ENCODE measurements at regions not wholly inside any gene's neighbourhood (a gene's known extent, or its start where the extent isn't known, plus 50 kb on each side); places are given as distances from the start of the nearest gene placed in this dataset.
"Not testable (repeated sequence)": the region's sequence is repeated elsewhere in the genome, so short reads cannot be mapped to it uniquely, and the experiment has no call there.

DNA sequence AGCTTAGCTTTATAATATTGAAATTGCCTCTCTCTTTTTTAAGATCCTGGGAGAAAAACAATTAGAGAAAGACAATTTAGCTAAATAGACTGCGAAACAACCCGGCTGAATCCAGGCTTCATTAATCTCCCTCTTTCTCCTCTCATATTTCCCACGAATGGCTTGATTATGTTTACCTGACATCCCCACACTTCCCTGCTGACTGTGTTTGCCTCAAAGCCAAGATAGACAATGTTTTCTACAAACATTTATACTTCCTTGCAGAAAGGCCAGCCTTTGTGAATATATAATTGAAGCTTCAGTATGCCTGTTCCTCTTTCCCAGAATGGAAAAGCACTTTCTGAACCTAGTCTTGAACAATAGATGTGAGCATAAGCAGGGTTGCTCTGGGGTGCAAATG is 566.8 kb downstream of the PDHA2 start:
- TF ChIP-seq ZFX (IDR thresholded peaks at IDR 0.05), result no peak
- TF ChIP-seq, protein P1, sequence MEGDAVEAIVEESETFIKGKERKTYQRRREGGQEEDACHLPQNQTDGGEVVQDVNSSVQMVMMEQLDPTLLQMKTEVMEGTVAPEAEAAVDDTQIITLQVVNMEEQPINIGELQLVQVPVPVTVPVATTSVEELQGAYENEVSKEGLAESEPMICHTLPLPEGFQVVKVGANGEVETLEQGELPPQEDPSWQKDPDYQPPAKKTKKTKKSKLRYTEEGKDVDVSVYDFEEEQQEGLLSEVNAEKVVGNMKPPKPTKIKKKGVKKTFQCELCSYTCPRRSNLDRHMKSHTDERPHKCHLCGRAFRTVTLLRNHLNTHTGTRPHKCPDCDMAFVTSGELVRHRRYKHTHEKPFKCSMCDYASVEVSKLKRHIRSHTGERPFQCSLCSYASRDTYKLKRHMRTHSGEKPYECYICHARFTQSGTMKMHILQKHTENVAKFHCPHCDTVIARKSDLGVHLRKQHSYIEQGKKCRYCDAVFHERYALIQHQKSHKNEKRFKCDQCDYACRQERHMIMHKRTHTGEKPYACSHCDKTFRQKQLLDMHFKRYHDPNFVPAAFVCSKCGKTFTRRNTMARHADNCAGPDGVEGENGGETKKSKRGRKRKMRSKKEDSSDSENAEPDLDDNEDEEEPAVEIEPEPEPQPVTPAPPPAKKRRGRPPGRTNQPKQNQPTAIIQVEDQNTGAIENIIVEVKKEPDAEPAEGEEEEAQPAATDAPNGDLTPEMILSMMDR (conservative IDR thresholded peaks at IDR 0.05), result no peak
- no peak overlapping the region for H3K27ac ChIP-seq

GRCh38 chr4:96407225-96407624 is 567.3 kb downstream of the PDHA2 start:
- TF ChIP-seq, protein P1 (conservative IDR thresholded peaks at IDR 0.05), result no peak
- TF ChIP-seq ZFX (IDR thresholded peaks at IDR 0.05), result no peak
- H3K27ac ChIP-seq, result no peak overlapping the region

DNA sequence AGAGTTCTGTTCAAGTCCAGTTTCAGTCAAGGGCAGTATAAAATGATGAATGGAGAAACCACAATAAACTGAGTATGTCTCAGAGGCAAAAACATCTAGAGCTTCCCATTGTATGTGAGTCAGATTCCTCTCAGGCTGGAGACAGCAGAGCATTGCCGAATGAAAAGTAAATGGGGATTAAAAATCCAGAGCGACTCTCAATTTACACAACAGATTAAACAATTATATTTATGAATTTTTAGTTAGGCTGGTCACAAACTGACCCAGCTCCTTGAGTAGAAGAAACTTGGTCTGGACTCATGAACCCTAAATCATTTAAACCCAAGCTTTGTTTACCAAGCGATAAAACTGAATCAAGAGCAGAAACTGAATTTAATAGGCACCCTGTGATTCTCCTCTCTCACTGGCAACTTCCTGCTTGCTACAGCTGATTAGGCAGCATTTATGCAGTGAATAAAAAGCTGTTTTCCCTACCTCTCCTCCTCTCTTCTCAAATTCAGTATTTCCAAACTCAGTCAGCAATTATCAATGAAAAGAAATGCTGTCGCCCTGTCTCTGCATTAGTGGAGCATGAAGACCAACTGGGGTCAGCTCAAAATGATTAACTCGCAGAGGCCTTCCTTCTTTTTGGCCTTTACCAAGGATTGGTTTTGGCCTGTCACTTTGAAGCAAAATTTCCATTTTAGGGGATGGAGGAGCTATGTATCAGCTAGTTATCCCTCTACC is 568.0 kb downstream of the PDHA2 start:
- TF ChIP-seq, protein P1 (conservative IDR thresholded peaks at IDR 0.05), result no peak
- no peak for TF ChIP-seq ZFX (IDR thresholded peaks at IDR 0.05)
- H3K27ac ChIP-seq, result no peak overlapping the region

- not testable (repeated sequence) for H3K27ac ChIP-seq
These were observed 575.0 kb downstream of the PDHA2 start for GRCh38 chr4:96414853-96415252.

DNA sequence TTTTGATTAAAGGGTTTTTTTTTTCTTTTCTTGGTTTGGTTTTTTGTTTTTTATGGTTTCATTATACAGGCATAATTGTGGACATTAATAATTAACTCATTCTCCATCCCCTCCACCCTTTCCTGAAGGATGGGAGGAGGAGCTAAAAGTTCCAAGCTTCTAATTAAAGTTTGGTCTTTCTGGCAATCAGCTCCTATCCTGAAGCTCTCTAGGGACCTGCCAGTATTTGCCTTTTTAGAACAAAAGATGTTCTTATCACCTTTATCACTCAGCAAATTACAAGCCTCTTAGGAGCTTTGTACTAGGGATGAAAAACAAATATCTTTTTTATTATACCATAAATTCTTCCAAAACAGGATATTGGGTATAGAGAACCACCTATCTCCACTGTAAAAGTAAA is 589.8 kb downstream of the PDHA2 start:
- TF ChIP-seq, protein P1 (conservative IDR thresholded peaks at IDR 0.05), result no peak
- no peak overlapping the region for H3K27ac ChIP-seq

- TF ChIP-seq, protein P1 (conservative IDR thresholded peaks at IDR 0.05), result no peak
- no peak for TF ChIP-seq ZFX (IDR thresholded peaks at IDR 0.05)
- H3K27ac ChIP-seq, result no peak overlapping the region
These were observed 591.2 kb downstream of the PDHA2 start for GRCh38 chr4:96431094-96431493.

DNA sequence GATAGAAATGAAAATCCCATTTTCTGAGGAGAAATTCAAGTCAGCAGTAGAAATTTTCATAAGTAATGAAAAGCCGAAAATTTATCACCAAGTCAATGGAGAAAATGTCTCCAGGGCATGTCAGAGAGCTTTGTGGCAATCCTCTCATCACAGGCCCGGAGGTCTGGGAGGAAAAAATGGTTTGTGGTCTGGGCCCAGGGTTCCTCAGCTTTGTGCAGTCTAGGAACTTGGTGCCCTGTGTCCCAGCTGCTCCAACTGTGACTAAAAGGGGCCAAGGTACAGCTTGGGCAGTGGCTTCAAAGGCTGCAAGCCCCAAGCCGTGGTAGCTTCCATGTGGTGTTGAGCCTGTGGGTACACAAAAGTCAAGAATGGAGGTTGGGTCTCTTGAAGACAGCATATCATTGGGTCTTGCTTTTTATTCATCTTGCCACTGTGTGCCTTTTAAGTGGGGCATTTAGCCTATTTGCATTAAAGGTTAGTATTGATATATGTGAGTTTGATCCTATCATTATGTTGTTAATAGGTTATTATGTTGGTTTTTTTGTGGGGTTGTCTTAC is 608.5 kb downstream of the PDHA2 start:
- no peak overlapping the region for H3K27ac ChIP-seq
- no peak for TF ChIP-seq ZFX (IDR thresholded peaks at IDR 0.05)
- TF ChIP-seq, protein P1 (conservative IDR thresholded peaks at IDR 0.05), result no peak
